Aorta (tissue), 5 donors: ENCODE measurements at regions not wholly inside any gene's neighbourhood (a gene's known extent, or its start where the extent isn't known, plus 50 kb on each side); places are given as distances from the start of the nearest gene placed in this dataset.

Experiments used
- ATAC-seq: fragments of 200-7000 bp; cut with Tn5 transposase; one replicate; pipeline ENCODE4 v1.9.1; 2022; ENCODE audit warnings: moderate library complexity; ENCODE audit not compliant: low FRiP score
- DNase-seq, 2 donors: peaks; one replicate each; pipeline ENCODE4 v3.0.0-alpha.2; 2020
- H3K27ac ChIP-seq, 2 donors: one replicate each; pipeline ENCODE4 v1.5.1; 2013; ENCODE audit warnings: low read length in 2 of 2, mild to moderate bottlenecking in 2 of 2, moderate library complexity in 2 of 2, control low read depth in 1 of 2, inconsistent platforms in 1 of 2, low read depth in 1 of 2
- H3K27me3 ChIP-seq, 2 donors: one replicate each; pipeline ENCODE4 v1.6.1; 2013; ENCODE audit warnings: control low read depth in 1 of 2, low read length in 1 of 2, mild to moderate bottlenecking in 1 of 2, moderate library complexity in 1 of 2; ENCODE audit not compliant: insufficient read depth in 2 of 2, control insufficient read depth in 1 of 2
- H3K36me3 ChIP-seq, 2 donors: one replicate each; pipeline ENCODE4 v1.6.1; 2013; ENCODE audit warnings: control low read depth in 1 of 2, low read length in 1 of 2, mild to moderate bottlenecking in 1 of 2; ENCODE audit not compliant: insufficient read depth in 2 of 2, control insufficient read depth in 1 of 2
- H3K4me1 ChIP-seq, 2 donors: one replicate each; pipeline ENCODE4 v1.6.1; 2013; ENCODE audit warnings: low read length in 2 of 2, control low read depth in 1 of 2, mild to moderate bottlenecking in 1 of 2, moderate library complexity in 1 of 2; ENCODE audit not compliant: insufficient read depth in 2 of 2, control insufficient read depth in 1 of 2
- H3K4me3 ChIP-seq, 2 donors: one replicate each; pipeline ENCODE4 v1.5.1; 2013; ENCODE audit warnings: low read length in 2 of 2, control low read depth in 1 of 2, mild to moderate bottlenecking in 1 of 2
- H3K9me3 ChIP-seq: one replicate; pipeline ENCODE4 v1.6.1; 2013; ENCODE audit warnings: mild to moderate bottlenecking, low read length; ENCODE audit not compliant: control insufficient read depth
- WGBS, 2 donors: extraction: QIAGEN DNeasy Blood & Tissue Kit; methylation state at CpG; one replicate each; pipeline ENCODE4 v1.1.7; 2013; 5-methylcytosine and 5-hydroxymethylcytosine counted together
- intact Hi-C, 2 donors: fragments of 100-400 bp; cut with DNase I; formaldehyde crosslinking; loops; one replicate each; pipeline versions ENCODE4 v1.14.2 to v1.15.0; 2022
- donor health status: healthy with polysubstance abuse.
- donor health status: Bipolar disorder and iron deficiency.
- donor health status: DM: no; HTN: no; CAD: no.
- donor health status: DM: no; HTN: no; CAD: no.
- donor health status: DM: yes; HTN: yes; CAD: no.

GRCh38 chr15:62544446-62544845 is 379.4 kb upstream of the C2CD4B start:
- Histone ChIP-seq H3K4me3 (no peak overlapping the region), H3K4me1 (peaks cover 8 to 25% of the 10 kb centered on the region in 2 donors), H3K36me3 (no peaks in the 10 kb centered on the region), H3K27me3 (no peaks in the 10 kb centered on the region), H3K27ac (peak overlapping the region in 1 of 2 donors; percentile 69), H3K9me3 (no peaks in the 10 kb centered on the region)
- DNase-seq, result no peak
- intact Hi-C loops, result loop anchor here in 1 of 2 donors (5.0 to 10.0 kb wide), 3 partner anchors 42 to 150 kb away; partner anchors contain the start of gene TLN2
- 48 to 62% methylated on average over 3 of the region's 3 CpGs for WGBS, 2 donors
- no peak for ATAC-seq

GRCh38 chr15:62545467-62546227 is 380.6 kb upstream of the C2CD4B start:
- no peaks in the 10 kb centered on the region for H3K36me3 ChIP-seq
- intact Hi-C loops, result loop anchor here in 1 of 2 donors (5.0 to 10.0 kb wide), 2 partner anchors 47 to 151 kb away; partner anchors contain the start of gene TLN2
- 4 to 9% methylated on average over 4 of the region's 4 CpGs for WGBS, 2 donors
- ATAC-seq, result peak; percentile 39
- peak overlapping the region; percentile 48 to 97 for H3K27ac ChIP-seq
- no peak for DNase-seq
- peaks cover 8 to 27% of the 10 kb centered on the region in 2 donors for H3K4me1 ChIP-seq
- no peak overlapping the region for H3K4me3 ChIP-seq
- no peaks in the 10 kb centered on the region for H3K9me3 ChIP-seq
- H3K27me3 ChIP-seq, result no peaks in the 10 kb centered on the region

GRCh38 chr15:62546628-62547027 is 381.5 kb upstream of the C2CD4B start:
- DNase-seq, result no peak
- H3K27ac ChIP-seq, result peak overlapping the region; percentile 23 to 97
- intact Hi-C loops, result loop anchor here in 1 of 2 donors (5.0 to 10.0 kb wide), 2 partner anchors 46 to 152 kb away; partner anchors contain the start of gene TLN2
- ATAC-seq, result no peak
- WGBS, 2 donors, result 53% methylated on average over 4 of the region's 4 CpGs
- H3K4me1 ChIP-seq, result peaks cover 8 to 24% of the 10 kb centered on the region in 2 donors
- no peak overlapping the region for H3K4me3 ChIP-seq
- no peaks in the 10 kb centered on the region for H3K27me3 ChIP-seq
- H3K36me3 ChIP-seq, result no peaks in the 10 kb centered on the region
- H3K9me3 ChIP-seq, result no peaks in the 10 kb centered on the region

- DNase-seq (no peak), ATAC-seq (no peak)
- no peak overlapping the region for H3K4me3 ChIP-seq
- no peaks in the 10 kb centered on the region for H3K27me3 ChIP-seq
- peaks cover 8 to 24% of the 10 kb centered on the region in 2 donors for H3K4me1 ChIP-seq
- H3K27ac ChIP-seq, result peak overlapping the region in 1 of 2 donors; percentile 79
- intact Hi-C loops, result loop anchor here in 1 of 2 donors (5.0 to 10.0 kb wide), 2 partner anchors 45 to 153 kb away; partner anchors contain the start of gene TLN2
- 45 to 56% methylated on average over 3 of the region's 3 CpGs for WGBS, 2 donors
- no peaks in the 10 kb centered on the region for H3K9me3 ChIP-seq
- H3K36me3 ChIP-seq, result no peaks in the 10 kb centered on the region
These were observed 382.5 kb upstream of the C2CD4B start for GRCh38 chr15:62547584-62547983.

- Histone ChIP-seq H3K27me3 (no peaks in the 10 kb centered on the region), H3K4me1 (peaks cover 8 to 19% of the 10 kb centered on the region in 2 donors), H3K36me3 (no peaks in the 10 kb centered on the region), H3K27ac (peak overlapping the region in 1 of 2 donors; percentile 64), H3K9me3 (no peaks in the 10 kb centered on the region), H3K4me3 (no peak overlapping the region)
- ATAC-seq (no peak), DNase-seq (no peak)
- intact Hi-C loops, result loop anchor here in 1 of 2 donors (5.0 to 10.0 kb wide), 2 partner anchors 43 to 155 kb away; partner anchors contain the start of gene TLN2
- WGBS, 2 donors, result 90 to 92% methylated on average over 5 of the region's 5 CpGs
These were observed 384.4 kb upstream of the C2CD4B start for GRCh38 chr15:62549345-62549970.

- DNase-seq (no peak), ATAC-seq (no peak)
- intact Hi-C loops, result no loop called here
- H3K27me3 ChIP-seq, result no peaks in the 10 kb centered on the region
- peak overlapping the region; percentile 30 to 64 for H3K27ac ChIP-seq
- H3K4me1 ChIP-seq, result peaks cover 8 to 19% of the 10 kb centered on the region in 2 donors
- WGBS, 2 donors, result 2 to 5% methylated on average over 3 of the region's 3 CpGs
- H3K36me3 ChIP-seq, result no peaks in the 10 kb centered on the region
- H3K9me3 ChIP-seq, result no peaks in the 10 kb centered on the region
- no peak overlapping the region for H3K4me3 ChIP-seq
These were observed 385.0 kb upstream of the C2CD4B start for GRCh38 chr15:62550106-62550505.

- Histone ChIP-seq H3K4me1 (peaks cover 7 to 14% of the 10 kb centered on the region in 2 donors), H3K27me3 (no peaks in the 10 kb centered on the region), H3K4me3 (no peak overlapping the region), H3K36me3 (no peaks in the 10 kb centered on the region), H3K27ac (no peak overlapping the region), H3K9me3 (no peaks in the 10 kb centered on the region)
- ATAC-seq (no peak), DNase-seq (no peak)
- intact Hi-C loops, result no loop called here
These were observed 387.4 kb upstream of the C2CD4B start for GRCh38 chr15:62552444-62552843.

- 74 to 78% methylated on average over 2 of the region's 2 CpGs for WGBS, 2 donors
- Histone ChIP-seq H3K27ac (no peak overlapping the region), H3K4me3 (no peak overlapping the region), H3K36me3 (no peaks in the 10 kb centered on the region), H3K27me3 (no peaks in the 10 kb centered on the region), H3K9me3 (no peaks in the 10 kb centered on the region), H3K4me1 (peaks cover 3 to 11% of the 10 kb centered on the region in 2 donors)
- no peak for DNase-seq
- no peak for ATAC-seq
- intact Hi-C loops, result no loop called here
These were observed 389.0 kb upstream of the C2CD4B start for GRCh38 chr15:62553911-62554563.
